ENCODE measurements at regions not wholly inside any gene's neighbourhood (a gene's known extent, or its start where the extent isn't known, plus 50 kb on each side); places are given as distances from the start of the nearest gene placed in this dataset.

DNA sequence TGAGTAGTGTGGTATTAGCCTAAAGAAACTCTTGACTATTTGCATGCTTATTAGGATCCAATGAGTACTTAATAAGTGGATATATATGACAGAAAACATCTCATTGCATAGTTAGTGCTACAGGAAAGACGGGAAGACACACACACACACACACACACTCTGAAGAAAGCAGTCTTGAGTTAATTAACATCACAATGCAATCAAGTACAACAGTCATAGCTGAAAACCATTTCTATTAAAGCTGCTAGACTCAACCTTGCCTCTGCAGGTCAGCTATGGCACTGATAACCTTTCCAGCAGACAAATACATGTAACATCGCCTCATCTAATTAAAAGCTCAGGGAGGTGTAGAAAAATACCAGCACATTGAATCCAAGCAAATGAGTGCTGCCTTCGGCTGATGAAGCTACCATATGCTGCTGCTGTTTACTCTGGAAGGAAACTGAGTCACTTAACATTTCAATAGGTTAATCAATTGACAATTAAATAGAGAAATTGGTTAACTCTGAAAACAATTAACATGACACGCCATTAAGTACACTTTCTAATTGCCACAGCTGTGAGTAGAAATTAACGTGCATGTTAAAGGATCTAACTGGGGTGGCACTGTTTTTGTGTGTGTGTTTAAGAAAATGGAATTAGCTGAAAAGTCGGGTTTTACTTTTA lies 93.2 kb upstream of the OTX2 start:
- no peak for TF ChIP-seq HDGF (IDR thresholded peaks at IDR 0.05; ENCODE audit: borderline replicate concordance)
- no peak for TF ChIP-seq ZNF384 (IDR thresholded peaks at IDR 0.05)
- TF ChIP-seq, protein P1, sequence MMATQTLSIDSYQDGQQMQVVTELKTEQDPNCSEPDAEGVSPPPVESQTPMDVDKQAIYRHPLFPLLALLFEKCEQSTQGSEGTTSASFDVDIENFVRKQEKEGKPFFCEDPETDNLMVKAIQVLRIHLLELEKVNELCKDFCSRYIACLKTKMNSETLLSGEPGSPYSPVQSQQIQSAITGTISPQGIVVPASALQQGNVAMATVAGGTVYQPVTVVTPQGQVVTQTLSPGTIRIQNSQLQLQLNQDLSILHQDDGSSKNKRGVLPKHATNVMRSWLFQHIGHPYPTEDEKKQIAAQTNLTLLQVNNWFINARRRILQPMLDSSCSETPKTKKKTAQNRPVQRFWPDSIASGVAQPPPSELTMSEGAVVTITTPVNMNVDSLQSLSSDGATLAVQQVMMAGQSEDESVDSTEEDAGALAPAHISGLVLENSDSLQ (IDR thresholded peaks at IDR 0.05), result no peak
- TF ChIP-seq FOXK2 (IDR thresholded peaks at IDR 0.05), result no peak
- no peak for TF ChIP-seq SP1 (IDR thresholded peaks at IDR 0.05)
- no peak for TF ChIP-seq NFRKB (IDR thresholded peaks at IDR 0.05)
- TF ChIP-seq SUZ12 (IDR thresholded peaks at IDR 0.05), result no peak
- TF ChIP-seq BHLHE40 (IDR thresholded peaks at IDR 0.05; ENCODE audit: borderline replicate concordance), result no peak
- no peak for TF ChIP-seq TARDBP (IDR thresholded peaks at IDR 0.05)

Data from HEK293T (cell line).